Activated CD4-positive, alpha-beta memory T cell treated with anti-CD3 and anti-CD28 coated beads for 36 hours (primary cell): ENCODE measurements at regions not wholly inside any gene's neighbourhood (a gene's known extent, or its start where the extent isn't known, plus 50 kb on each side); places are given as distances from the start of the nearest gene placed in this dataset.
"Not testable (repeated sequence)": the region's sequence is repeated elsewhere in the genome, so short reads cannot be mapped to it uniquely, and the experiment has no call there.

Experiments
- CTCF ChIA-PET: fragments of 350-600 bp; sonication (Branson Sonifier 250); formaldehyde crosslinking; loops from one replicate; lab custom pipeline; 2021; ENCODE audit warnings: antibody characterized with exemption, inconsistent platforms; lab: Charles Lee
- POLR2A ChIA-PET: fragments of 350-600 bp; sonication (Branson Sonifier 250); formaldehyde crosslinking; loops from one replicate; lab custom pipeline; 2021; ENCODE audit warnings: antibody characterized with exemption; lab: Charles Lee
- DNase-seq: peaks from one replicate; pipeline ENCODE4 v3.0.0-alpha.2; 2020
- H3K27ac Mint-ChIP-seq: one replicate; pipeline ENCODE4 v1.8.0; 2021; ENCODE audit warnings: mixed read lengths
- H3K27me3 Mint-ChIP-seq: one replicate; pipeline ENCODE4 v1.8.0; 2021; ENCODE audit warnings: mixed read lengths
- H3K36me3 Mint-ChIP-seq: one replicate; pipeline ENCODE4 v1.8.0; 2021; ENCODE audit warnings: mixed read lengths
- H3K4me1 Mint-ChIP-seq: one replicate; pipeline ENCODE4 v1.8.0; 2021; ENCODE audit warnings: low read depth, mixed read lengths
- H3K4me3 Mint-ChIP-seq: one replicate; pipeline ENCODE4 v1.8.0; 2021; ENCODE audit warnings: mild to moderate bottlenecking, mixed read lengths
- H3K9me3 Mint-ChIP-seq: one replicate; pipeline ENCODE4 v1.8.0; 2021; ENCODE audit warnings: mixed read lengths
- intact Hi-C: fragments of 100-400 bp; cut with micrococcal nuclease; formaldehyde crosslinking; loops from one replicate; pipeline ENCODE4 v1.15.1; 2023

- H3K27me3 Mint-ChIP-seq = peaks cover 8% of the 10 kb centered on the region
- peaks cover 2% of the 10 kb centered on the region for H3K36me3 Mint-ChIP-seq
- intact Hi-C loops = no loop called here
- DNase-seq = no peak
- H3K9me3 Mint-ChIP-seq = peaks cover 8% of the 10 kb centered on the region
- H3K27ac Mint-ChIP-seq = no peak overlapping the region
- no peak overlapping the region for H3K4me3 Mint-ChIP-seq
- ChIA-PET POLR2A (no interaction called here), CTCF (no interaction called here)
- H3K4me1 Mint-ChIP-seq = no peaks in the 10 kb centered on the region
Measured at GRCh38 chr9:7318920-7319319, 480.7 kb downstream of the DMAC1 start.

- ChIA-PET POLR2A (no interaction called here), CTCF (no interaction called here)
- H3K4me1 Mint-ChIP-seq = no peaks in the 10 kb centered on the region
- H3K4me3 Mint-ChIP-seq = no peak overlapping the region
- DNase-seq = no peak
- intact Hi-C loops = no loop called here
- H3K27me3 Mint-ChIP-seq = peaks cover 8% of the 10 kb centered on the region
- H3K27ac Mint-ChIP-seq = no peak overlapping the region
- H3K36me3 Mint-ChIP-seq = peaks cover 11% of the 10 kb centered on the region
- peaks cover 24% of the 10 kb centered on the region for H3K9me3 Mint-ChIP-seq
Measured at GRCh38 chr9:7316967-7317366, 482.6 kb downstream of the DMAC1 start.

GRCh38 chr9:7316166-7316795 lies 483.3 kb downstream of the DMAC1 start:
- ChIA-PET CTCF (no interaction called here), POLR2A (no interaction called here)
- intact Hi-C loops = no loop called here
- Mint-ChIP-seq H3K4me3 (no peak overlapping the region), H3K27ac (no peak overlapping the region), H3K36me3 (peaks cover 11% of the 10 kb centered on the region), H3K4me1 (no peaks in the 10 kb centered on the region), H3K9me3 (peaks cover 28% of the 10 kb centered on the region), H3K27me3 (peaks cover 8% of the 10 kb centered on the region)
- no peak for DNase-seq

DNA sequence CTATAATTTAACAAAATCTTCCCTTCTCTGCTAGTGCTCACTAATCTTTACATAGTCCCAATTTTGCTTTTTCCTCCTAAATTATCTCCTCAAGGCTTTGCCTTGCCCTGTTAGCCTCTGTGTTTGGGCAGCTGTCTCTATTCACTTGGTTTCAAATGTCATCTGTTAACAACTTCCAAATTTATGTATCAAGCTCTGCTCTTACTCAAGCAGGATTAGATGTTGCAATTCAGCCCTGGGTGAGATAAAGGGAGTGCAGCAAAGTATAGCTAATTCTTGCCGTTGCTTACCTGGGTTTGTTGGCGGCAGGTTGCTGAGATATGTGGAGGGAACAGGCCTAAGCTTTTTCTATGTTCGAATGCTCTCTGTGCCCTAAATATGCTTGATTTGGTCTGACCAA lies 483.8 kb downstream of the DMAC1 start:
- POLR2A ChIA-PET = no interaction called here
- Mint-ChIP-seq H3K36me3 (peaks cover 11% of the 10 kb centered on the region), H3K4me1 (no peaks in the 10 kb centered on the region)

GRCh38 chr9:7315116-7315515 lies 484.5 kb downstream of the DMAC1 start:
- Mint-ChIP-seq H3K4me1 (no peaks in the 10 kb centered on the region), H3K27ac (no peak overlapping the region), H3K9me3 (peaks cover 40% of the 10 kb centered on the region), H3K27me3 (peaks cover 8% of the 10 kb centered on the region), H3K4me3 (no peak overlapping the region), H3K36me3 (peaks cover 13% of the 10 kb centered on the region)
- ChIA-PET POLR2A (no interaction called here), CTCF (no interaction called here)
- intact Hi-C loops = no loop called here
- no peak for DNase-seq

More for the DNA sequence above, 483.8 kb downstream of the DMAC1 start:
- intact Hi-C loops = no loop called here
- CTCF ChIA-PET = no interaction called here
- Mint-ChIP-seq H3K27me3 (peaks cover 8% of the 10 kb centered on the region), H3K27ac (no peak overlapping the region), H3K4me3 (no peak overlapping the region), H3K9me3 (peaks cover 34% of the 10 kb centered on the region)
- DNase-seq = no peak

- Mint-ChIP-seq H3K9me3 (peaks cover 57% of the 10 kb centered on the region), H3K36me3 (peaks cover 13% of the 10 kb centered on the region), H3K27ac (no peak overlapping the region), H3K4me3 (no peak overlapping the region), H3K4me1 (no peaks in the 10 kb centered on the region), H3K27me3 (peaks cover 2% of the 10 kb centered on the region)
- DNase-seq = no peak
- CTCF ChIA-PET = no interaction called here
- POLR2A ChIA-PET = no interaction called here
- intact Hi-C loops = no loop called here
Measured at GRCh38 chr9:7313389-7313788, 486.2 kb downstream of the DMAC1 start.

DNA sequence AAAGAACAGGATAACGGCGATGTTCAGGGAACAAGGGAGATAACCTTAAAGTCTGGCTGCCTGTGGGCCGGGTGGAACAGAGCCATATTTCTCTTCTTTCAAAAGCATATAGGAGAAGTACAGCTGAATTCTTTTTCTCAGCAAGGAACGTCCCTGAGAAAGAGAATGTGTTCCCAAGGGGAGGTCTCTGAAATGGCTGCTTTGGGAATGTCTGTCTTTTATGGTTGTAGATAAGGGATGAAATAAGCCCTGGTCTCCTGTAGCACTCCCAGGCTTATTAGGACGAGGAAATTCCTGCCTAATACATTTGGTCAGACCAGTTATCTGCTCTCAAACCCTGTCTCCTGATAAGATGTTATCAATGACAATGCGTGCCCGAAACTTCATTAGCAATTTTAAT lies 490.5 kb downstream of the DMAC1 start:
- H3K27ac Mint-ChIP-seq, DNase-seq, intact Hi-C loops, H3K27me3 Mint-ChIP-seq, H3K4me3 Mint-ChIP-seq, CTCF ChIA-PET, POLR2A ChIA-PET, H3K4me1 Mint-ChIP-seq: not testable (repeated sequence)
- H3K36me3 Mint-ChIP-seq = peaks cover 12% of the 10 kb centered on the region
- peaks cover 51% of the 10 kb centered on the region for H3K9me3 Mint-ChIP-seq

DNA sequence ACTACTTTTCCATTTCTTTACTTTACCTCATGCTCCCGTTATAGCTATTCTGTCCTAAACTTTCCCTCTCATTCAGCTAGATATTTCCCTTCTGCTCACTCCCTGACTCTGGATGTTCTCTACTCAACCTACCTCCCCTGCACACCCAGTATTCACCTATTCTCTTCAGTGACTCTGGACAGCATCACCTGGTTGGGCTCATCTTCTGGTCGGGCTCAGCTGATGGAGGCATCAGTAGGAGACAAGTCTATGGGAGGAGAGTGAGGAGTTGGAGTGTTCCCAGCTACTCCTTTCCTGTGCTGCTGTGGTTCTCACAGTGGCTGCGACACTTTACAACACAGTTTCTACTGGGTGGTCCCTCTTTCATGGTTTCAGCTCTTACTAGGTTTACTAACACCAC lies 493.9 kb downstream of the DMAC1 start:
- H3K27me3 Mint-ChIP-seq = peaks cover 15% of the 10 kb centered on the region
- H3K4me1 Mint-ChIP-seq = no peaks in the 10 kb centered on the region
- H3K27ac Mint-ChIP-seq = no peak overlapping the region
- peaks cover 2% of the 10 kb centered on the region for H3K36me3 Mint-ChIP-seq
- intact Hi-C loops = loop anchor here (1.0 kb wide), 1 partner anchor 7 kb away; no protein-coding TSS in a partner anchor
- CTCF ChIA-PET = interaction anchor here (1.0 kb wide), 1 partner anchor 41 kb away, joined by 3 read pairs; no protein-coding TSS in a partner anchor
- POLR2A ChIA-PET = no interaction called here
- no peak overlapping the region for H3K4me3 Mint-ChIP-seq
- no peak for DNase-seq
- H3K9me3 Mint-ChIP-seq = peaks cover 23% of the 10 kb centered on the region

DNA sequence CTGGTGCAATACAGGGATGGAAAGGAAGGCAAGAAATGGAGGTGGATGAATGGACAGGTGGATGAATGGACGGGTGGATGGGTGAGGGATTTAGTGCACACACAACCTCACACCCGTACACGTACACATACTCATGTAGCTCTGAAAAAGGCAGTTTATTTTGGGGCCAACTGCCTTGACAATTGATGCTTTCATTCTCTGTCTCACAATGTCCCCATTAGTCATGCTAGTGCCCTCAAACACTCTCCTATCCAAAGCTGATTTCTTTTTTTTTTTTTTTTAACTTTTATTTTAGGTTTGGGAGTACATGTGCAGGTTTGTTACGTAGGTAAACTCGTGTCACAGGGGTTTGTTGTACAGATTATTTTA lies 495.0 kb downstream of the DMAC1 start:
- Mint-ChIP-seq H3K4me1 (no peaks in the 10 kb centered on the region), H3K9me3 (peaks cover 12% of the 10 kb centered on the region), H3K27ac (no peak overlapping the region), H3K4me3 (no peak overlapping the region), H3K36me3 (peaks cover 1% of the 10 kb centered on the region), H3K27me3 (peaks cover 15% of the 10 kb centered on the region)
- ChIA-PET POLR2A (no interaction called here), CTCF (no interaction called here)
- DNase-seq = no peak
- intact Hi-C loops = no loop called here

DNA sequence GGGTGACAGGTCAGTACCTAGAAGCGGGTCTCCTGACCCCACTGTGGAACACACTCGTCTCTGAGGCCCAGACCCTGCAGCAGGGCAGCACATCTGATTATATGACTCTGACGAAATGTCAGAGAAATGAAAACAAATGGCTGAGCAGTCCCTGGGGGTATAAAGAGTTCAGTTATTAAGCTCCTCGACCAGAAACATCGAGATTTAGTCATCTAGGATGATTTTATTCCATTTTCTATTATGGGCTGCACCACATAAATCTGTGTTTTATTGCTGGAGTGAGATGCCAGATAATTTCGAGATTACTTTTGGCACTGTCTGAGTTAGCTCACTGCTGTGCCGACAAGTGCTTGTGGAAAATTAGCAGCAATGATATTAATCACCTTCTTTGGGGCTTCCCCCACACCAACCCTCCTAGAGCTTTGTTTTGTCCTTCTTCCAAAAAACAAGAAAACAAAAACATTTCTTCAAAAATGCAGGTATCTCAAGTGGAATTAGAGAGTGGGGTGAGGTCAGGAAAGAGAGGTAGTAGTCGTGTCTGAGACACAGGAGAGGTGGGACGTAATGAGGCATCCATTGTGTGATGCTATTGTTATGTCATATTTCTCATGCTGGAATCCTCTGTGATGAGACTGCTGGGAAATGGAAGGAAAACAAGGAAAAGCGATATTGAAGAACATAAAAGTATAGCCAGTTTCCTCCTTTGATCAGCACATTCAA lies 495.5 kb downstream of the DMAC1 start:
- POLR2A ChIA-PET = no interaction called here
- CTCF ChIA-PET = no interaction called here
- Mint-ChIP-seq H3K9me3 (peaks cover 7% of the 10 kb centered on the region), H3K36me3 (peaks cover 1% of the 10 kb centered on the region), H3K27me3 (peaks cover 15% of the 10 kb centered on the region), H3K27ac (no peak overlapping the region), H3K4me1 (no peaks in the 10 kb centered on the region), H3K4me3 (no peak overlapping the region)
- intact Hi-C loops = no loop called here
- no peak for DNase-seq

GRCh38 chr9:7300484-7300883 lies 499.1 kb downstream of the DMAC1 start:
- Mint-ChIP-seq H3K4me3 (no peak overlapping the region), H3K4me1 (peaks cover 14% of the 10 kb centered on the region), H3K27me3 (peaks cover 24% of the 10 kb centered on the region), H3K27ac (no peak overlapping the region), H3K36me3 (no peaks in the 10 kb centered on the region), H3K9me3 (no peaks in the 10 kb centered on the region)
- intact Hi-C loops = no loop called here
- no peak for DNase-seq
- ChIA-PET POLR2A (no interaction called here), CTCF (no interaction called here)

GRCh38 chr9:7298123-7298522 lies 501.5 kb downstream of the DMAC1 start:
- H3K4me1 Mint-ChIP-seq = peaks cover 14% of the 10 kb centered on the region
- H3K4me3 Mint-ChIP-seq = no peak overlapping the region
- no peaks in the 10 kb centered on the region for H3K36me3 Mint-ChIP-seq
- H3K9me3 Mint-ChIP-seq = no peaks in the 10 kb centered on the region
- H3K27ac Mint-ChIP-seq = no peak overlapping the region
- CTCF ChIA-PET = interaction anchor here (0.6 kb wide), 1 partner anchor 245 kb away, joined by 3 read pairs; no protein-coding TSS in a partner anchor
- peak; percentile 61 for DNase-seq
- intact Hi-C loops = loop anchor here (1.0 kb wide), 1 partner anchor 8 kb away; no protein-coding TSS in a partner anchor
- H3K27me3 Mint-ChIP-seq = peaks cover 24% of the 10 kb centered on the region
- POLR2A ChIA-PET = interaction anchor here (1.0 kb wide), 1 partner anchor 236 kb away, joined by 3 read pairs; no protein-coding TSS in a partner anchor
